SIG-M5 treated with dmso at 0.1 percent for 504 hours (cell line): ENCODE measurements at regions not wholly inside any gene's neighbourhood (a gene's known extent, or its start where the extent isn't known, plus 50 kb on each side); places are given as distances from the start of the nearest gene placed in this dataset.
"Not testable (repeated sequence)": the region's sequence is repeated elsewhere in the genome, so short reads cannot be mapped to it uniquely, and the experiment has no call there.

ENCODE experiments used
- DNase-seq: peaks from one replicate; lab custom pipeline; 2025; ENCODE audit not compliant: unreplicated experiment; lab: John Stamatoyannopoulos, UW

- DNase-seq, result not testable (repeated sequence)
Observed at GRCh38 chr7:67666359-67666758, 669.7 kb downstream of the TYW1 start.

- no peak for DNase-seq
Observed at GRCh38 chr7:67671006-67671548, 674.4 kb downstream of the TYW1 start.

GRCh38 chr7:67673861-67674260 is 677.2 kb downstream of the TYW1 start:
- DNase-seq, result no peak

GRCh38 chr7:67674862-67675261 is 678.2 kb downstream of the TYW1 start:
- not testable (repeated sequence) for DNase-seq

GRCh38 chr7:67675971-67676370 is 679.3 kb downstream of the TYW1 start:
- DNase-seq, result no peak

- no peak for DNase-seq
Observed at GRCh38 chr7:67678419-67678818, 681.8 kb downstream of the TYW1 start.

GRCh38 chr7:67683628-67684027 is 687.0 kb downstream of the TYW1 start:
- no peak for DNase-seq

GRCh38 chr7:67690700-67691099 is 694.1 kb downstream of the TYW1 start:
- no peak for DNase-seq

GRCh38 chr7:67692425-67692824 is 695.8 kb downstream of the TYW1 start:
- DNase-seq, result no peak

- DNase-seq, result no peak
Observed at GRCh38 chr7:67696124-67696523, 699.5 kb downstream of the TYW1 start.

- DNase-seq, result no peak
Observed at GRCh38 chr7:67696878-67697277, 700.2 kb downstream of the TYW1 start.

- DNase-seq, result no peak
Observed at GRCh38 chr7:67698354-67698753, 701.7 kb downstream of the TYW1 start.

GRCh38 chr7:67705850-67706249 is 709.2 kb downstream of the TYW1 start:
- DNase-seq, result no peak

- no peak for DNase-seq
Observed at GRCh38 chr7:67711706-67712105, 715.1 kb downstream of the TYW1 start.

- no peak for DNase-seq
Observed at GRCh38 chr7:67713451-67714056, 716.9 kb downstream of the TYW1 start.

- DNase-seq, result no peak
Observed at GRCh38 chr7:67716729-67717128, 720.1 kb downstream of the TYW1 start.

GRCh38 chr7:67723591-67723990 is 727.0 kb downstream of the TYW1 start:
- no peak for DNase-seq

- DNase-seq, result no peak
Observed at GRCh38 chr7:67724435-67724834, 727.8 kb downstream of the TYW1 start.

- no peak for DNase-seq
Observed at GRCh38 chr7:67724955-67725354, 728.3 kb downstream of the TYW1 start.

GRCh38 chr7:67725423-67725822 is 728.8 kb downstream of the TYW1 start:
- DNase-seq, result no peak

- DNase-seq, result no peak
Observed at GRCh38 chr7:67729771-67730170, 733.1 kb downstream of the TYW1 start.

GRCh38 chr7:67731704-67732103 is 735.1 kb downstream of the TYW1 start:
- no peak for DNase-seq

GRCh38 chr7:67732898-67733297 is 736.3 kb downstream of the TYW1 start:
- no peak for DNase-seq
